AG10803 (cell line): ENCODE measurements at regions not wholly inside any gene's neighbourhood (a gene's known extent, or its start where the extent isn't known, plus 50 kb on each side); places are given as distances from the start of the nearest gene placed in this dataset.

Experiments used
- DNase-seq: peaks from one replicate; pipeline ENCODE4 v3.0.0; 2010; ENCODE audit warnings: low read depth
- H3K4me3 ChIP-seq: 2 replicates; pipeline ENCODE4 v1.5.1; 2011; ENCODE audit warnings: mild to moderate bottlenecking, low read length, control low read depth
- TF ChIP-seq, protein P1 (sequence below): conservative IDR thresholded peaks from 2 replicates; pipeline ENCODE4 v1.5.1; 2011; ENCODE audit warnings: mild to moderate bottlenecking, low read length, control low read depth, inconsistent platforms

GRCh38 chr2:200086911-200087310 is 131.5 kb downstream of the MAIP1 start:
- TF ChIP-seq, protein P1, sequence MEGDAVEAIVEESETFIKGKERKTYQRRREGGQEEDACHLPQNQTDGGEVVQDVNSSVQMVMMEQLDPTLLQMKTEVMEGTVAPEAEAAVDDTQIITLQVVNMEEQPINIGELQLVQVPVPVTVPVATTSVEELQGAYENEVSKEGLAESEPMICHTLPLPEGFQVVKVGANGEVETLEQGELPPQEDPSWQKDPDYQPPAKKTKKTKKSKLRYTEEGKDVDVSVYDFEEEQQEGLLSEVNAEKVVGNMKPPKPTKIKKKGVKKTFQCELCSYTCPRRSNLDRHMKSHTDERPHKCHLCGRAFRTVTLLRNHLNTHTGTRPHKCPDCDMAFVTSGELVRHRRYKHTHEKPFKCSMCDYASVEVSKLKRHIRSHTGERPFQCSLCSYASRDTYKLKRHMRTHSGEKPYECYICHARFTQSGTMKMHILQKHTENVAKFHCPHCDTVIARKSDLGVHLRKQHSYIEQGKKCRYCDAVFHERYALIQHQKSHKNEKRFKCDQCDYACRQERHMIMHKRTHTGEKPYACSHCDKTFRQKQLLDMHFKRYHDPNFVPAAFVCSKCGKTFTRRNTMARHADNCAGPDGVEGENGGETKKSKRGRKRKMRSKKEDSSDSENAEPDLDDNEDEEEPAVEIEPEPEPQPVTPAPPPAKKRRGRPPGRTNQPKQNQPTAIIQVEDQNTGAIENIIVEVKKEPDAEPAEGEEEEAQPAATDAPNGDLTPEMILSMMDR, result no peak
- no peak for DNase-seq
- H3K4me3 ChIP-seq, result no peak overlapping the region

GRCh38 chr2:200087451-200087850 is 132.1 kb downstream of the MAIP1 start:
- TF ChIP-seq, protein P1, result no peak
- no peak for DNase-seq
- no peak overlapping the region for H3K4me3 ChIP-seq

- TF ChIP-seq, protein P1, result no peak
- peak; percentile 34 for DNase-seq
- no peak overlapping the region for H3K4me3 ChIP-seq
Observed at GRCh38 chr2:200089040-200089755, 133.8 kb downstream of the MAIP1 start.

DNA sequence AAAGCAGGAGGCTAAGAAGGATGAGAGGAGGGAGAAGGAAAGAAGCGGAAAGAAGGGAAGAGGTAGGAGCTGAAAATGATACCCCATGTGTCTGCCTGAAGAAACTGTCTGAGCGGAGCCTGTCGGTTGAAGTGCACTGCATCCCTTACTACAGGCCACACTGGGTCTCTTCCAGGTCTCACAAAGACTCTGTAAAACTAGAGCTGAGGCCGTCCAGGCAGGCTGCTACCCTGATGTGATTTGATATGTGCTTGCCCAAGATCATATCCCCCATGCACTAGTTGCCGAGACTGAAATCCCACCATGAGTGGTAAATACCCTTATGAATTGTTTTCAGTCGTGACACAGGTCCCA is 134.4 kb downstream of the MAIP1 start:
- TF ChIP-seq, protein P1, result no peak
- no peak overlapping the region for H3K4me3 ChIP-seq
- DNase-seq, result no peak

GRCh38 chr2:200090683-200091082 is 135.3 kb downstream of the MAIP1 start:
- H3K4me3 ChIP-seq, result no peak overlapping the region
- TF ChIP-seq, protein P1, result no peak
- no peak for DNase-seq

DNA sequence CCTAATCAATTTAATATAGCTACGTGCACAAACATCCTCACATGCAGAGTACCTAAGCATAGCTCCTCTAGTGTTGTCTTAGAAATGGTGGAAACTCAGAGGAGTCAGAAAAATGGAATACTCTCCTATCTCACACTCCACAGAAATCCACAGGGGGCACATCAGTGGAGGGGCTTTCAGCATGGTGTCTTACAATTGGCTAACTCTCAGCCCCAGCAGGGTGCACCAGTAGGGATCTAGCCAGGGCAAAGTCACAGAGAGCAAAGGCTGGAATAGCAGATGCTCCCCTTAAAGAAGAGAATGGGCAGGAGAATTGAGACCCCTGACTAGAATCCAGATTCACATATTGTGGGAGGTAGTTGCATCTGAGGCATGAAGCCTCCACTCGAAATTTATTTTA is 135.7 kb downstream of the MAIP1 start:
- H3K4me3 ChIP-seq, result no peak overlapping the region
- TF ChIP-seq, protein P1, result no peak

DNA sequence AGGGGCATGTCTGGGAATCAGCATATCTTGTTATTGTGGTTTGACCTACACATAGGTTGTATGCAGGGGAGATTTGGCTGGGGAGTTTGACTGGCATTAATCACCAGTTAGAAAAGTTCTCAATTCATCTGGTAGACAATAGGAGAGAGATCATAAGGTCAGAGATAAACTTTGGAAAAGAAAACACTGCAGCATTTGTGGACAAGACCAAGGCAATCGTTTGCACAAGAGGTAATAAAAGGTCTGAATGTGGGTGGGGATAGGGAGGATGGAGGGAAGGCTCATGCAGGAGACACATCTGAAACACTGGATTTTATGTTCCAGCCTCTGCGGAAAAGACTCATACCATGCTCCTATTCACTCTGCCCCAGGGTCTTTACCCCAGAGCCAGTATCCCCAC is 136.9 kb downstream of the MAIP1 start:
- TF ChIP-seq, protein P1, result no peak
- DNase-seq, result no peak
- no peak overlapping the region for H3K4me3 ChIP-seq

More for the DNA sequence above, 135.7 kb downstream of the MAIP1 start:
- DNase-seq, result no peak
